Mucosa of descending colon (tissue), 3 donors: ENCODE measurements at regions not wholly inside any gene's neighbourhood (a gene's known extent, or its start where the extent isn't known, plus 50 kb on each side); places are given as distances from the start of the nearest gene placed in this dataset.

Source experiments
- ATAC-seq: fragments of 200-7000 bp; cut with Tn5 transposase; one replicate; pipeline ENCODE4 v1.9.1; 2020; ENCODE audit warnings: mild to moderate bottlenecking, moderate library complexity
- DNase-seq, 3 donors: peaks; one replicate each; pipeline ENCODE4 v3.0.0-alpha.2; 2020
- H3K36me3 ChIP-seq: fragments of 200-600 bp; one replicate; pipeline ENCODE4 v1.8.0; 2021; ENCODE audit warnings: low read depth, mild to moderate bottlenecking
- H3K4me1 ChIP-seq: fragments of 200-600 bp; one replicate; pipeline ENCODE4 v1.8.0; 2021; ENCODE audit warnings: low read depth, mild to moderate bottlenecking
- H3K4me3 ChIP-seq: fragments of 200-600 bp; one replicate; pipeline ENCODE4 v1.8.0; 2021; ENCODE audit warnings: mild to moderate bottlenecking
- H3K9me3 ChIP-seq: fragments of 200-600 bp; one replicate; pipeline ENCODE4 v1.8.0; 2021; ENCODE audit warnings: mild to moderate bottlenecking
- CTCF ChIP-seq: fragments of 200-600 bp; IDR thresholded peaks from one replicate; pipeline ENCODE4 v1.8.0; 2022; ENCODE audit warnings: antibody characterized with exemption, mild to moderate bottlenecking
- intact Hi-C, 2 donors: fragments of 100-400 bp; cut with DNase I in 1 of 2; cut with micrococcal nuclease in 1 of 2; formaldehyde crosslinking; loops; one replicate each; pipeline versions ENCODE4 v1.11.0 to v1.11.1; 2022; cut with DNase I, micrococcal nuclease
- donor health status: DM: no; HTN: no; CAD: no; lungs with moderate emphysema.
- donor health status: DM: no; HTN: no; CAD: no.
- donor health status: DM: no; HTN: yes; CAD: no.

DNA sequence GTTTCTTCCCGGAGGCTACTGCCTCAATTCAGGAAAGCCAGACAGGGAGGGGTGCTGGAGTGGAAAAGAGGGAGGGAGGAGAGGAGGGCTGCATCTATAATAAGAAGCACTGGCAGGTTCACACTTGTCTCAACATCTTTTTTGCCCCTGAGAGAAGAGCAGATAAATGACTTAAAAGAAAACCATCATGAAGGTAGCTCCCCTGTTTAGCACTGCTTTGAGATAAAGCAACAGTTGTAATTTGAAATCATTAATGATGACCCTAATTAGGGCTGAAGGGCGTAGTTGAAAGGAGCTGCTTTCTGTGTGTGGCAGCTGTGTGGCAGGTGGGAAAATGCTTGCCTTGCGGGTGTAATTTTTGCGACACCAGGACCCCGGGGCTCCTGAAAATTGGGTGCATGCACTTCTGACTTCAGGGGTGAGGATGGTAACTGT lies 222.8 kb upstream of the IL12A start:
- intact Hi-C loops, result no loop called here
- Histone ChIP-seq H3K9me3 (no peaks in the 10 kb centered on the region), H3K4me1 (peaks cover 8% of the 10 kb centered on the region), H3K4me3 (no peak overlapping the region), H3K36me3 (no peaks in the 10 kb centered on the region)
- ATAC-seq (no peak), DNase-seq (no peak)
- TF ChIP-seq CTCF, result no peak

DNA sequence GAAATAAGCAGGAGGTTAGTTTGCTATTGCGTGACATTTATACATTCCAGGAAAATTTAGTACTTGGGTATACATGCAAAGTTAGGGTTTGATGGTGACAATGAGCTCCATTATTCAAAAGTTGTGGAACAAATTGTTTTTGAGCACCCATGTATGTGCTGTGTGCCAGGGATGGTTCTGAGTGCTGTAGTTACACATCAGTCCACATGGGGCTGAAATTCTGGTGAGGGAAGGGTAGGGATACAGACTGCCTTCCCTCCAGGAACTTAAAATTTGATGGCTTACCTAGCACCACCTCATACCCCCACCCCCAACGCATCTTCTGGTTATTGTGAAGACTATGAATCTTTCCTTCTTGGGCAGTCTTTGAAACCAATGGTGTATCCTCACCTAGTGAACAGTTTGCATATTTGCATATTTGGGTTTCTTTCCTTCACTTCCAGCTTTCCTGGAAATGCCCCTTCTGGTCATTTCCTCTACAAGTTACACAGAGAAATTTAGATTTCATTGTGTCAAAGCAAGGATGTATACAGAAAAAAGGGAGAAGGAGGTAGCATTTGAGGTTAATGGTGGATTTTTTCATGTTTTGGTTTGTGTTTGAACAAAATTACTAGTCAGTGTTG lies 222.0 kb upstream of the IL12A start:
- no peak for ATAC-seq
- peak; percentile 10 for TF ChIP-seq CTCF
- peaks cover 8% of the 10 kb centered on the region for H3K4me1 ChIP-seq
- H3K4me3 ChIP-seq, result no peak overlapping the region
- no peaks in the 10 kb centered on the region for H3K9me3 ChIP-seq
- intact Hi-C loops, result no loop called here
- H3K36me3 ChIP-seq, result no peaks in the 10 kb centered on the region
- DNase-seq, result no peak

- Histone ChIP-seq H3K4me1 (no peaks in the 10 kb centered on the region), H3K36me3 (no peaks in the 10 kb centered on the region), H3K4me3 (no peak overlapping the region), H3K9me3 (no peaks in the 10 kb centered on the region)
- TF ChIP-seq CTCF, result no peak
- DNase-seq, result no peak
- intact Hi-C loops, result no loop called here
- no peak for ATAC-seq
Measured at GRCh38 chr3:159770998-159771397, 217.6 kb upstream of the IL12A start.

GRCh38 chr3:159771865-159772611 lies 216.6 kb upstream of the IL12A start:
- H3K9me3 ChIP-seq, result no peaks in the 10 kb centered on the region
- DNase-seq (no peak), ATAC-seq (no peak)
- no peaks in the 10 kb centered on the region for H3K36me3 ChIP-seq
- no peak overlapping the region for H3K4me3 ChIP-seq
- intact Hi-C loops, result no loop called here
- TF ChIP-seq CTCF, result no peak
- H3K4me1 ChIP-seq, result no peaks in the 10 kb centered on the region

- ATAC-seq (no peak), DNase-seq (no peak)
- Histone ChIP-seq H3K36me3 (no peaks in the 10 kb centered on the region), H3K9me3 (no peaks in the 10 kb centered on the region), H3K4me3 (no peak overlapping the region), H3K4me1 (no peaks in the 10 kb centered on the region)
- TF ChIP-seq CTCF, result no peak
- intact Hi-C loops, result no loop called here
Measured at GRCh38 chr3:159773706-159774105, 214.9 kb upstream of the IL12A start.
